ENCODE measurements at regions not wholly inside any gene's neighbourhood (a gene's known extent, or its start where the extent isn't known, plus 50 kb on each side); places are given as distances from the start of the nearest gene placed in this dataset.

DNA sequence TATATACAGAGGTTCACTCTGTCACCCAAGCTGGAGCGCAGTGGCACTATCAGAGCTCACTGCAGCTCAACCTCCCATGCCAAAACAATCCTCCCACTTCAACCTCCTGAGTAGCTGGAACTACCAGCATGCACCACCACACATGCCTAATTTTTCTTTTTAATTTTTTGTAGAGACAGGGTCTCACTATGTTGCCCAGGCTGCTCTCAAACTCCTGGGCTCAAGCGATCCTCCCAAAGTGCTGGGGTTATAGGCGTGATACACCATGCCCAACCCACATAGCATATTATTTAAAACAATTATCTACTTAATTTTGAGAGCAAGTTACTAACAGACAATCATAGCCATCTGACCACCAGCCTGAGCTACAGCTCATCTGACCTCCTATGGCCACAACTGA, 459.9 kb upstream of the JARID2 start:
- TF ChIP-seq, protein P1, sequence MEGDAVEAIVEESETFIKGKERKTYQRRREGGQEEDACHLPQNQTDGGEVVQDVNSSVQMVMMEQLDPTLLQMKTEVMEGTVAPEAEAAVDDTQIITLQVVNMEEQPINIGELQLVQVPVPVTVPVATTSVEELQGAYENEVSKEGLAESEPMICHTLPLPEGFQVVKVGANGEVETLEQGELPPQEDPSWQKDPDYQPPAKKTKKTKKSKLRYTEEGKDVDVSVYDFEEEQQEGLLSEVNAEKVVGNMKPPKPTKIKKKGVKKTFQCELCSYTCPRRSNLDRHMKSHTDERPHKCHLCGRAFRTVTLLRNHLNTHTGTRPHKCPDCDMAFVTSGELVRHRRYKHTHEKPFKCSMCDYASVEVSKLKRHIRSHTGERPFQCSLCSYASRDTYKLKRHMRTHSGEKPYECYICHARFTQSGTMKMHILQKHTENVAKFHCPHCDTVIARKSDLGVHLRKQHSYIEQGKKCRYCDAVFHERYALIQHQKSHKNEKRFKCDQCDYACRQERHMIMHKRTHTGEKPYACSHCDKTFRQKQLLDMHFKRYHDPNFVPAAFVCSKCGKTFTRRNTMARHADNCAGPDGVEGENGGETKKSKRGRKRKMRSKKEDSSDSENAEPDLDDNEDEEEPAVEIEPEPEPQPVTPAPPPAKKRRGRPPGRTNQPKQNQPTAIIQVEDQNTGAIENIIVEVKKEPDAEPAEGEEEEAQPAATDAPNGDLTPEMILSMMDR (IDR thresholded peaks at IDR 0.05; ENCODE audit: low read length) = no peak
- no peak for TF ChIP-seq EZH2phosphoT487 (IDR thresholded peaks at IDR 0.05; ENCODE audit: low read length)
- TF ChIP-seq EZH2 (optimal IDR thresholded peaks at IDR 0.05; ENCODE audit: low read depth, low read length) = no peak

Measured in MM.1S (cell line).